ENCODE measurements at regions not wholly inside any gene's neighbourhood (a gene's known extent, or its start where the extent isn't known, plus 50 kb on each side); places are given as distances from the start of the nearest gene placed in this dataset.

DNA sequence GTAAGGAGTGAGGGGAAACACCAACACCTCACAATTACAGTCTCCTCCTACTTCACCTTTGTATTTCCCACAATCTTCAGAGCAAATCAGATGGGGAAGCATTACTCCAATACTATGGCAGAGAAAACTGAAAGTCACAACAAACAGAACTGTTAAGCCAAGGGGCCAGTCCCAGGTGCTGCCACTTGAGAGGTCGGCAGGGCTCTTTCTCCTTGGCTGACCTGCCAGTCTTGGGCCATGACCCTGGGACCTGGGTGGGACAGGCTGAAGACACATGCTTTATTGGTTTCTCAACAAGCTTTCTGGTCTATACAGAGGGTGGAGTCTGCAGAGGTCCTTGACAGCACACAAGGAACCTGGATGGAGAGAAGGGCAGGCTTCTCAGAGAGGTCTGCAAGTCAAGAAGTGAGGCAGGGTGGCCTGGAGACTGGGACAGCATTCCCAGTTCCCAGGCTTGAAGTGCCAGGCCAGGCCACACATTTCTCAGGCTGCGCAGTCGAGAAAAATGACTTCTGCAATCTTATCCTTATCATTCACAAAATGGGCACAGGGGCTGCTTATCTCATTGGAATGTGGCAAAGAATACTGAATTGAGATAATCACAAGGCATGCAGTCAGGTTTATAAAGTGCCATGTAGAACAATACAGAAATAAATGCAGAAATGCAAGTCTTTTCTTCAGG is 301.0 kb downstream of the CXCL12 start:
- ChIA-PET CTCF (no interaction called here), POLR2A (no interaction called here)
- TF ChIP-seq JUNB (IDR thresholded peaks at IDR 0.05) (no peak), ZSCAN20 (CRISPR knock-in tag; IDR thresholded peaks at IDR 0.05) (no peak)
- FAIRE-seq (no peak), DNase-seq (ENCODE audit: low read depth in 1 of 2, low spot score in 1 of 2) (no peak), ATAC-seq (no peak)
- Histone ChIP-seq H3K27ac (no peak overlapping the region), H3K4me1 (no peaks in the 10 kb centered on the region), H3K9me3 (no peaks in the 10 kb centered on the region; the same call in 2 of the 3 replicates), H3K4me2 (no peak overlapping the region), H3K4me3 (no peak overlapping the region)
- 39% methylated on average over 2 of the region's 3 CpGs for WGBS (ENCODE audit: missing lambda C conversion rate)

DNA sequence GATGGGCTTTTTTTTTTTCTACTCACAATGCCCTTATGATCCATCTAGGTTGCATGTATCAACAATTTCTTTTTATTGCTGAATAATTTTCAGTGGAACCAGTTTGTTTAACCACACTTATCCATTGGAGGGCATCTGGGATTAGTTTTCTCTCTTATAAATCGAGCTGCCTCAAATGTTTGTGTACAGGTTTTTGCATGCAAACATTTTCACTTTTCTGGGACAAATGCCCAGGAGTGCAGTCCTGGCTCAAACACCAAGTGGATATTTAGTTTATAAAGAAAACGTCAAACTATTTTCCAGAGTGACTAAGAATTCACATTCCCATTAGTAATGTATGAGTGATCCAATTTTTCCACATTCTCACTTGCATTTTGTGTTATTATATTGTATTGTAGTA is 313.4 kb downstream of the CXCL12 start:
- ChIA-PET POLR2A (no interaction called here), CTCF (no interaction called here)
- H3K4me1 ChIP-seq = no peaks in the 10 kb centered on the region
- FAIRE-seq (no peak), ATAC-seq (no peak), DNase-seq (ENCODE audit: low read depth in 1 of 2, low spot score in 1 of 2) (no peak)
- no peak overlapping the region for H3K4me3 ChIP-seq
- H3K4me2 ChIP-seq = no peak overlapping the region
- H3K9me3 ChIP-seq = no peaks in the 10 kb centered on the region
- TF ChIP-seq TFCP2L1 (CRISPR knock-in tag; IDR thresholded peaks at IDR 0.05) (no peak), RARB (CRISPR knock-in tag; IDR thresholded peaks at IDR 0.05) (no peak), JUN (IDR thresholded peaks at IDR 0.05) (no peak), POLR2AphosphoS2 (conservative IDR thresholded peaks at IDR 0.05; ENCODE audit: low read length) (no peak), SREBF2 (IDR thresholded peaks at IDR 0.05) (no peak), RAD21 (conservative IDR thresholded peaks at IDR 0.05 in 1 of 2, IDR thresholded peaks at IDR 0.05 in 1 of 2) (no peak), TP53 (CRISPR knock-in tag; IDR thresholded peaks at IDR 0.05) (no peak)
- TF ChIP-seq, protein P1, sequence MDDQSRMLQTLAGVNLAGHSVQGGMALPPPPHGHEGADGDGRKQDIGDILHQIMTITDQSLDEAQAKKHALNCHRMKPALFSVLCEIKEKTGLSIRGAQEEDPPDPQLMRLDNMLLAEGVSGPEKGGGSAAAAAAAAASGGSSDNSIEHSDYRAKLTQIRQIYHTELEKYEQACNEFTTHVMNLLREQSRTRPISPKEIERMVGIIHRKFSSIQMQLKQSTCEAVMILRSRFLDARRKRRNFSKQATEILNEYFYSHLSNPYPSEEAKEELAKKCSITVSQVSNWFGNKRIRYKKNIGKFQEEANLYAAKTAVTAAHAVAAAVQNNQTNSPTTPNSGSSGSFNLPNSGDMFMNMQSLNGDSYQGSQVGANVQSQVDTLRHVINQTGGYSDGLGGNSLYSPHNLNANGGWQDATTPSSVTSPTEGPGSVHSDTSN (IDR thresholded peaks at IDR 0.05) = no peak
- TF ChIP-seq, protein P2, sequence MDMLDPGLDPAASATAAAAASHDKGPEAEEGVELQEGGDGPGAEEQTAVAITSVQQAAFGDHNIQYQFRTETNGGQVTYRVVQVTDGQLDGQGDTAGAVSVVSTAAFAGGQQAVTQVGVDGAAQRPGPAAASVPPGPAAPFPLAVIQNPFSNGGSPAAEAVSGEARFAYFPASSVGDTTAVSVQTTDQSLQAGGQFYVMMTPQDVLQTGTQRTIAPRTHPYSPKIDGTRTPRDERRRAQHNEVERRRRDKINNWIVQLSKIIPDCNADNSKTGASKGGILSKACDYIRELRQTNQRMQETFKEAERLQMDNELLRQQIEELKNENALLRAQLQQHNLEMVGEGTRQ (IDR thresholded peaks at IDR 0.05) = no peak
- no peak overlapping the region for H3K27ac ChIP-seq
- 1% methylated on average over 2 of the region's 2 CpGs for WGBS (ENCODE audit: missing lambda C conversion rate)

DNA sequence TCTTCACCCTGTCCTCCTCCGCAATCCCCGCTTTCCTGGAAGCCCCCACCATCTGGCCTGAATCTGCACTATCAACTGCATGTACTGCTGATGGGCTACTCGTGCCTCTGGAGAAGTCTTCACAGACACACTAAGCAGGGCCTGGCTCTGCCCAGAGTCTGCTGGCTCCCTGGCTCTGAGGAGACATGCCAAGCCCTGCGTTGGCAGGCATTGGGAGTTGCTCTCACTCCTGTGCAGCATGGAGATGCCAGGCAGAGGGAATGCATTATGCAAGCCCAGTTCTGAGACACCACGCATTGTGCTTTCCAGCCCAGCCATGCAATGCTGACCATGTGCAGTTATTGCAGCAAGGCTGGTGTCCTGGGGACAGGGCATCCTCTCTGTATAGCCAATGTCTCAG is 314.6 kb downstream of the CXCL12 start:
- DNase-seq (ENCODE audit: low read depth in 1 of 2, low spot score in 1 of 2) = no peak
- ATAC-seq = no peak
- POLR2A ChIA-PET = no interaction called here
- no peak for FAIRE-seq
- WGBS (ENCODE audit: missing lambda C conversion rate) = 30% methylated on average over 5 of the region's 5 CpGs
- Histone ChIP-seq H3K4me3 (no peak overlapping the region), H3K4me2 (no peak overlapping the region), H3K9me3 (no peaks in the 10 kb centered on the region), H3K27ac (no peak overlapping the region), H3K4me1 (no peaks in the 10 kb centered on the region)
- no peak for TF ChIP-seq JUN (IDR thresholded peaks at IDR 0.05)
- no peak for TF ChIP-seq CEBPB (IDR thresholded peaks at IDR 0.05)
- TF ChIP-seq RCOR1 (IDR thresholded peaks at IDR 0.05; ENCODE audit: low read depth, low read length) = no peak
- TF ChIP-seq MYC (IDR thresholded peaks at IDR 0.05; ENCODE audit: borderline replicate concordance, low read length) = no peak
- TF ChIP-seq HOXB13 (CRISPR knock-in tag; IDR thresholded peaks at IDR 0.05; ENCODE audit: low read depth) = no peak
- TF ChIP-seq NPAS2 (CRISPR knock-in tag; IDR thresholded peaks at IDR 0.05; ENCODE audit: borderline replicate concordance) = no peak
- CTCF ChIA-PET = no interaction called here

- H3K9me3 ChIP-seq = no peaks in the 10 kb centered on the region
- H3K4me1 ChIP-seq = no peaks in the 10 kb centered on the region
- H3K27ac ChIP-seq = no peak overlapping the region
- ChIA-PET CTCF (no interaction called here), POLR2A (no interaction called here)
- H3K4me2 ChIP-seq = no peak overlapping the region
- FAIRE-seq (no peak), DNase-seq (ENCODE audit: low read depth in 1 of 2, low spot score in 1 of 2) (no peak), ATAC-seq (no peak)
- 19% methylated on average over 4 of the region's 4 CpGs for WGBS (ENCODE audit: missing lambda C conversion rate)
- H3K4me3 ChIP-seq = no peak overlapping the region
- TF ChIP-seq RAD21 (conservative IDR thresholded peaks at IDR 0.05 in 1 of 2, IDR thresholded peaks at IDR 0.05 in 1 of 2) (no peak), HES2 (IDR thresholded peaks at IDR 0.05) (no peak), POLR2A (IDR thresholded peaks at IDR 0.05; ENCODE audit: low read length) (no peak), CTCF (IDR thresholded peaks at IDR 0.05) (no peak), GATA3 (IDR thresholded peaks at IDR 0.05; ENCODE audit: borderline replicate concordance) (no peak), TP53 (CRISPR knock-in tag; IDR thresholded peaks at IDR 0.05) (no peak), MYC (IDR thresholded peaks at IDR 0.05; ENCODE audit: borderline replicate concordance, low read length) (no peak), FOSL2 (IDR thresholded peaks at IDR 0.05) (no peak), FOSL2 (CRISPR knock-in tag; IDR thresholded peaks at IDR 0.05) (no peak), CHD2 (IDR thresholded peaks at IDR 0.05; ENCODE audit: low read length, partially characterized antibody) (no peak), EHF (CRISPR knock-in tag; IDR thresholded peaks at IDR 0.05) (no peak), HOXA7 (CRISPR knock-in tag; IDR thresholded peaks at IDR 0.05) (no peak), POLR2AphosphoS2 (conservative IDR thresholded peaks at IDR 0.05; ENCODE audit: low read length) (no peak), TFCP2L1 (CRISPR knock-in tag; IDR thresholded peaks at IDR 0.05) (no peak), CEBPB (IDR thresholded peaks at IDR 0.05) (no peak), JUN (IDR thresholded peaks at IDR 0.05) (no peak), HOXB13 (CRISPR knock-in tag; IDR thresholded peaks at IDR 0.05; ENCODE audit: low read depth) (no peak), MAZ (IDR thresholded peaks at IDR 0.05; ENCODE audit: borderline replicate concordance, low read depth, low read length) (no peak), ESRRA (IDR thresholded peaks at IDR 0.05; ENCODE audit: borderline replicate concordance, low read length) (no peak)
Measured at GRCh38 chr10:44069573-44069972, 315.3 kb downstream of the CXCL12 start.
